A549 (cell line): ENCODE measurements at regions not wholly inside any gene's neighbourhood (a gene's known extent, or its start where the extent isn't known, plus 50 kb on each side); places are given as distances from the start of the nearest gene placed in this dataset.

Source experiments
- ATAC-seq, 2 experiments: fragments of 200-7000 bp in 1 of 2; fragments of >200 bp in 1 of 2; cut with Nextera tagmentation in 1 of 2; cut with Tn5 transposase in 1 of 2; 3 replicates each; pipeline versions ENCODE4 v1.8.0 to v1.9.1; 2018 to 2020; ENCODE audit warnings: mild to moderate bottlenecking in 1 of 2, moderate library complexity in 1 of 2
- CTCF ChIA-PET: fragments of 300-600 bp; sonication (Branson Sonifier 250); formaldehyde crosslinking; extraction: SDS; loops from one replicate; lab custom pipeline; 2021; ENCODE audit warnings: antibody characterized with exemption, inconsistent platforms; lab: Yijun Ruan, JAX
- POLR2A ChIA-PET: fragments of 350-600 bp; formaldehyde crosslinking; extraction: SDS; loops from one replicate; lab custom pipeline; 2021; ENCODE audit warnings: antibody characterized with exemption, inconsistent platforms; lab: Yijun Ruan, JAX
- DNase-seq, 2 experiments: peaks; one replicate each; pipeline versions ENCODE4 v3.0.0 to v3.0.0-alpha.2; 2011 to 2016; ENCODE audit warnings: low read depth in 1 of 2, low spot score in 1 of 2
- FAIRE-seq: peaks from 2 replicates; lab custom pipeline; 2011; peaks lifted over from hg19 to GRCh38; lab: Jason Lieb, UNC
- H3K27ac ChIP-seq, 2 experiments: fragments of >200 bp; sonication (Bioruptor Twin); formaldehyde crosslinking; 3 replicates each; pipeline ENCODE4 v1.5.1; 2016 to 2017
- H3K4me1 ChIP-seq: fragments of >200 bp; sonication (Bioruptor Twin); formaldehyde crosslinking; 3 replicates; pipeline ENCODE4 v1.6.1; 2016
- H3K4me2 ChIP-seq: fragments of >200 bp; sonication (Bioruptor Twin); formaldehyde crosslinking; 3 replicates; pipeline ENCODE4 v1.6.1; 2016
- H3K4me3 ChIP-seq: fragments of >200 bp; sonication (Bioruptor Twin); formaldehyde crosslinking; 3 replicates; pipeline ENCODE4 v1.5.1; 2016
- H3K9me3 ChIP-seq: fragments of >200 bp; sonication (Bioruptor Twin); formaldehyde crosslinking; 3 replicates; pipeline ENCODE4 v1.6.1; 2016
- BHLHE40 ChIP-seq: IDR thresholded peaks from 2 replicates; pipeline ENCODE4 v1.6.1; 2012; ENCODE audit warnings: low read depth, low read length, inconsistent platforms
- CBX2 ChIP-seq: fragments of 200-600 bp; sonication (generic); IDR thresholded peaks from 2 replicates; pipeline ENCODE4 v1.6.1; 2016; ENCODE audit warnings: low read depth, mild to moderate bottlenecking, borderline replicate concordance
- CBX8 ChIP-seq: fragments of 200-600 bp; sonication (generic); IDR thresholded peaks from 2 replicates; pipeline ENCODE4 v1.6.1; 2016
- FOSL2 ChIP-seq, 2 experiments: fragments of 450-650 bp in 1 of 2; fragments of >200 bp in 1 of 2; sonication (Bioruptor Twin) in 1 of 2; formaldehyde crosslinking; IDR thresholded peaks; 2 replicates each; pipeline versions ENCODE4 v1.5.0 to v1.6.1; 2016 to 2020; ENCODE audit warnings: mild to moderate bottlenecking in 1 of 2, moderate library complexity in 1 of 2
- HOXA7 ChIP-seq: fragments of 250-450 bp; sonication (Bioruptor Pico); IDR thresholded peaks from 2 replicates; pipeline ENCODE4 v1.5.0; 2020; ENCODE audit warnings: mild to moderate bottlenecking, moderate library complexity
- HOXB13 ChIP-seq: fragments of 250-450 bp; sonication (Bioruptor Pico); IDR thresholded peaks from 2 replicates; pipeline ENCODE4 v1.5.0; 2020; ENCODE audit warnings: low read depth, mild to moderate bottlenecking, moderate library complexity
- KDM1A ChIP-seq: fragments of 200-600 bp; sonication (generic); IDR thresholded peaks from 2 replicates; pipeline ENCODE4 v1.6.1; 2016; ENCODE audit warnings: low read depth, mild to moderate bottlenecking
- KDM5A ChIP-seq: fragments of 200-600 bp; sonication (generic); IDR thresholded peaks from 2 replicates; pipeline ENCODE4 v1.6.1; 2016; ENCODE audit warnings: antibody characterized with exemption, mild to moderate bottlenecking
- NR3C1 ChIP-seq: fragments of >200 bp; sonication (Bioruptor Twin); formaldehyde crosslinking; IDR thresholded peaks from 3 replicates; pipeline ENCODE4 v1.6.1; 2017
- RCOR1 ChIP-seq: fragments of 150-350 bp; IDR thresholded peaks from 2 replicates; pipeline ENCODE4 v1.6.1; 2014; ENCODE audit warnings: antibody characterized with exemption, low read length, low read depth
- RFX5 ChIP-seq: fragments of 450-650 bp; IDR thresholded peaks from 2 replicates; pipeline ENCODE4 v1.7.1; 2014; ENCODE audit warnings: antibody characterized with exemption, mild to moderate bottlenecking, moderate library complexity
- SREBF2 ChIP-seq: fragments of 450-650 bp; IDR thresholded peaks from 2 replicates; pipeline ENCODE4 v1.6.1; 2014; ENCODE audit warnings: mild to moderate bottlenecking, moderate library complexity
- TFCP2L1 ChIP-seq: fragments of 250-450 bp; sonication (Bioruptor Pico); IDR thresholded peaks from 2 replicates; pipeline ENCODE4 v1.5.0; 2021; ENCODE audit warnings: mild to moderate bottlenecking
- ZC3H11A ChIP-seq: fragments of 450-650 bp; IDR thresholded peaks from 2 replicates; pipeline ENCODE4 v1.6.1; 2014; ENCODE audit warnings: antibody characterized with exemption, mild to moderate bottlenecking
- ZNF302 ChIP-seq: fragments of 250-450 bp; sonication (Bioruptor Pico); IDR thresholded peaks from 2 replicates; pipeline ENCODE4 v1.9.0; 2021; ENCODE audit warnings: inconsistent platforms, mild to moderate bottlenecking, moderate library complexity
- WGBS: methylation state at CpG from one replicate; pipeline ENCODE4 v1.1.6; 2017; ENCODE audit errors: missing lambda C conversion rate; 5-methylcytosine and 5-hydroxymethylcytosine counted together
- TF ChIP-seq, protein P1 (sequence below): fragments of 150-350 bp; IDR thresholded peaks from 2 replicates; pipeline ENCODE4 v1.6.1; 2014; ENCODE audit warnings: low read depth, mild to moderate bottlenecking, low read length
- TF ChIP-seq, protein P2 (sequence below): fragments of 450-650 bp; IDR thresholded peaks from 2 replicates; pipeline ENCODE4 v1.6.1; 2014; ENCODE audit warnings: antibody characterized with exemption
- TF ChIP-seq, protein P3 (sequence below): IDR thresholded peaks from 2 replicates; pipeline ENCODE4 v1.6.1; 2012
- TF ChIP-seq, protein P4 (sequence below): fragments of >200 bp; sonication (Bioruptor Twin); formaldehyde crosslinking; IDR thresholded peaks from 3 replicates; pipeline ENCODE4 v1.5.1; 2016

DNA sequence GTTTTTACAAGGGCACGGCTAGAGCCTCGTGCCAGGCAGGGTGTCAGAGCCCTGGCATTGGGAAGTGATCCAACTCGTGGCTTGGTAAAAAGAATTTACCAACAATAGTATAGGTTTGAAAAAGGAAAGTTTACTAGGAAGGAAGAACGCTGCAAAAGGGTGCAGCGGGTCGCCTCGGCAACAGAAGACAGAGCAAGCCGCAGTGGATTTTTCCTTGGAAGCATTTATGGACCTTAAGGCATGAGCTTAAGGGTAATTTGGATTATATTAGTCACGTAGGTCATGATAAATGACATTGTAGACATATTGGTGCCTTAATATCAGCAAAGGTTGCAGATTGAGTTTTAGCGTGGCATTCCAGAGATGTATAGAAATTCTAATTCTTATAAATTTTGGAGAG is 163.4 kb upstream of the PPP2R3A start:
- DNase-seq (no peak), FAIRE-seq (no peak), ATAC-seq (no peak)
- TF ChIP-seq RCOR1 (no peak), ZC3H11A (no peak), BHLHE40 (no peak), NR3C1 (no peak), TFCP2L1 (CRISPR knock-in tag) (no peak), HOXA7 (CRISPR knock-in tag) (no peak)
- TF ChIP-seq, protein P1, sequence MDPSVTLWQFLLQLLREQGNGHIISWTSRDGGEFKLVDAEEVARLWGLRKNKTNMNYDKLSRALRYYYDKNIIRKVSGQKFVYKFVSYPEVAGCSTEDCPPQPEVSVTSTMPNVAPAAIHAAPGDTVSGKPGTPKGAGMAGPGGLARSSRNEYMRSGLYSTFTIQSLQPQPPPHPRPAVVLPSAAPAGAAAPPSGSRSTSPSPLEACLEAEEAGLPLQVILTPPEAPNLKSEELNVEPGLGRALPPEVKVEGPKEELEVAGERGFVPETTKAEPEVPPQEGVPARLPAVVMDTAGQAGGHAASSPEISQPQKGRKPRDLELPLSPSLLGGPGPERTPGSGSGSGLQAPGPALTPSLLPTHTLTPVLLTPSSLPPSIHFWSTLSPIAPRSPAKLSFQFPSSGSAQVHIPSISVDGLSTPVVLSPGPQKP: no peak
- TF ChIP-seq, protein P2, sequence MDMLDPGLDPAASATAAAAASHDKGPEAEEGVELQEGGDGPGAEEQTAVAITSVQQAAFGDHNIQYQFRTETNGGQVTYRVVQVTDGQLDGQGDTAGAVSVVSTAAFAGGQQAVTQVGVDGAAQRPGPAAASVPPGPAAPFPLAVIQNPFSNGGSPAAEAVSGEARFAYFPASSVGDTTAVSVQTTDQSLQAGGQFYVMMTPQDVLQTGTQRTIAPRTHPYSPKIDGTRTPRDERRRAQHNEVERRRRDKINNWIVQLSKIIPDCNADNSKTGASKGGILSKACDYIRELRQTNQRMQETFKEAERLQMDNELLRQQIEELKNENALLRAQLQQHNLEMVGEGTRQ: no peak
- TF ChIP-seq, protein P3, sequence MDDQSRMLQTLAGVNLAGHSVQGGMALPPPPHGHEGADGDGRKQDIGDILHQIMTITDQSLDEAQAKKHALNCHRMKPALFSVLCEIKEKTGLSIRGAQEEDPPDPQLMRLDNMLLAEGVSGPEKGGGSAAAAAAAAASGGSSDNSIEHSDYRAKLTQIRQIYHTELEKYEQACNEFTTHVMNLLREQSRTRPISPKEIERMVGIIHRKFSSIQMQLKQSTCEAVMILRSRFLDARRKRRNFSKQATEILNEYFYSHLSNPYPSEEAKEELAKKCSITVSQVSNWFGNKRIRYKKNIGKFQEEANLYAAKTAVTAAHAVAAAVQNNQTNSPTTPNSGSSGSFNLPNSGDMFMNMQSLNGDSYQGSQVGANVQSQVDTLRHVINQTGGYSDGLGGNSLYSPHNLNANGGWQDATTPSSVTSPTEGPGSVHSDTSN: no peak
- ChIA-PET POLR2A (no interaction called here), CTCF (no interaction called here)
- 14% methylated on average over 10 of the region's 10 CpGs for WGBS
- Histone ChIP-seq H3K27ac (no peak overlapping the region), H3K9me3 (no peaks in the 10 kb centered on the region), H3K4me2 (no peak overlapping the region), H3K4me1 (no peaks in the 10 kb centered on the region), H3K4me3 (no peak overlapping the region)

DNA sequence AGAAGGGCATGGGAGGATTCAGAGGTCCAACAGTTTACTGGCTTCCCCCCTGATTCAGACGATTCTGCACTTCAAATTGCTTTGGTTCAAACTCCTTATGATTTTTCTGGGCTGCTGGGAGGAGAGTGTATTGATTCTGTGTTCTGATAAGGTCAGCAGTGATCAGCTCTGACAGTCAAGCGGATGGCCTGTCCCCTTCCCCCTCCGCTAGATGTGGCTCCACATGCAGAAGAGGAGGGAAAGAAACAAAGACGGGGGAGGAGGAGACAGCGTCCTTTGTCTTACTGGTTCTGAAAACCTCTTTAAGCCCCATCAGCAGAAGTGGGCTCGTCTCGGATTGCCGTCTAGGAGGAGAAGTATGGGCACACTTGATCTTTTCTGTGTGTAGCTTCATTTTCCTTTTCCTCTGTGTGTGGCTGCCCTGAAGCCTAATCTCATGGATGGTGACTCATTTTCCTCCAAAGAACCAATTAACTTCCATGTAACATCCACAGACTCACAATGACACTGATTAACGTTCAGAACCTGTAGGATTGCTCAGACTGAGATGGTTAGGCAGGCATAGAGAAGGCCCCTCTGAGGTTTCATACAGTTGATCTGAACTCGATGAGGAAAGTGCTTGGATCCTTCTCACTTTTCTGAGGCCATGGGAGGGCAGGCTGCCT is 162.4 kb upstream of the PPP2R3A start:
- no peak overlapping the region for H3K4me3 ChIP-seq
- CTCF ChIA-PET: no interaction called here
- 14% methylated on average over 10 of the region's 10 CpGs for WGBS
- no peaks in the 10 kb centered on the region for H3K9me3 ChIP-seq
- no peak overlapping the region for H3K27ac ChIP-seq
- H3K4me1 ChIP-seq: no peaks in the 10 kb centered on the region
- no peak for DNase-seq
- H3K4me2 ChIP-seq: no peak overlapping the region
- ATAC-seq: no peak
- no peak for FAIRE-seq
- TF ChIP-seq, protein P4, sequence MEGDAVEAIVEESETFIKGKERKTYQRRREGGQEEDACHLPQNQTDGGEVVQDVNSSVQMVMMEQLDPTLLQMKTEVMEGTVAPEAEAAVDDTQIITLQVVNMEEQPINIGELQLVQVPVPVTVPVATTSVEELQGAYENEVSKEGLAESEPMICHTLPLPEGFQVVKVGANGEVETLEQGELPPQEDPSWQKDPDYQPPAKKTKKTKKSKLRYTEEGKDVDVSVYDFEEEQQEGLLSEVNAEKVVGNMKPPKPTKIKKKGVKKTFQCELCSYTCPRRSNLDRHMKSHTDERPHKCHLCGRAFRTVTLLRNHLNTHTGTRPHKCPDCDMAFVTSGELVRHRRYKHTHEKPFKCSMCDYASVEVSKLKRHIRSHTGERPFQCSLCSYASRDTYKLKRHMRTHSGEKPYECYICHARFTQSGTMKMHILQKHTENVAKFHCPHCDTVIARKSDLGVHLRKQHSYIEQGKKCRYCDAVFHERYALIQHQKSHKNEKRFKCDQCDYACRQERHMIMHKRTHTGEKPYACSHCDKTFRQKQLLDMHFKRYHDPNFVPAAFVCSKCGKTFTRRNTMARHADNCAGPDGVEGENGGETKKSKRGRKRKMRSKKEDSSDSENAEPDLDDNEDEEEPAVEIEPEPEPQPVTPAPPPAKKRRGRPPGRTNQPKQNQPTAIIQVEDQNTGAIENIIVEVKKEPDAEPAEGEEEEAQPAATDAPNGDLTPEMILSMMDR: no peak
- TF ChIP-seq, all 56 proteins: peak for 0
- POLR2A ChIA-PET: no interaction called here

DNA sequence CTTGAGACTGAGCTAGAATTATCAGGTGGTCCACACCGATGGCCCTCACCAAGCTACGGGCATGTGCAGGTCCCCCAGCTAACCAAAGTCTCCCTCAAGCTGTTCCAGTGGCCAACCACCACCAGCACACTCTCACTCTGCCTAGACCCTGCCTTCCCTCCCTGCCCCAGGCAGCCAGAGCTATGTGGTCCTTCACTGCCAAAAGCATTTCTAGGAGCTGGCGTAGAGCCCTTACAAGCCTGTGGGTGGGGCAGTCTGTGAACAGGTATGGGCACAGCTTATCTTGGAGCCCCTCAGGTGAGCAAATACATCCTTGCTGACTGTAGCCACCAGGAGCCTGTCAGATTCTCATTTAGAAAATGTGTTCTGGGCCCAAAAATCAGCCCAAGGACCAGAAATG is 159.8 kb upstream of the PPP2R3A start:
- no peak overlapping the region for H3K4me2 ChIP-seq
- no peak overlapping the region for H3K27ac ChIP-seq
- H3K4me1 ChIP-seq: no peaks in the 10 kb centered on the region
- H3K4me3 ChIP-seq: no peak overlapping the region
- FAIRE-seq: no peak
- no peak for TF ChIP-seq HOXB13 (CRISPR knock-in tag)
- no peak for TF ChIP-seq KDM5A
- TF ChIP-seq SREBF2: no peak
- TF ChIP-seq ZNF302: no peak
- TF ChIP-seq CBX8: no peak
- no peak for TF ChIP-seq KDM1A
- TF ChIP-seq RFX5: no peak
- TF ChIP-seq CBX2: no peak
- no peak for TF ChIP-seq FOSL2 (IDR thresholded peaks at IDR 0.05)
- TF ChIP-seq FOSL2 (CRISPR knock-in tag; IDR thresholded peaks at IDR 0.05): no peak
- ChIA-PET CTCF (no interaction called here), POLR2A (no interaction called here)
- DNase-seq: no peak
- WGBS: 25% methylated on average over 3 of the region's 3 CpGs
- H3K9me3 ChIP-seq: no peaks in the 10 kb centered on the region
- ATAC-seq: no peak
